GM18505 (cell line): ENCODE measurements at regions not wholly inside any gene's neighbourhood (a gene's known extent, or its start where the extent isn't known, plus 50 kb on each side); places are given as distances from the start of the nearest gene placed in this dataset.
"Not testable (repeated sequence)": the region's sequence is repeated elsewhere in the genome, so short reads cannot be mapped to it uniquely, and the experiment has no call there.

Experiments
- ATAC-seq: cut with Tn5 transposase; IDR thresholded peaks from one replicate; pipeline ENCODE4 v1.9.1; 2021; ENCODE audit not compliant: unreplicated experiment
- POLR2A ChIP-seq: IDR thresholded peaks from 4 replicates; pipeline ENCODE4 v1.6.1; 2011; ENCODE audit warnings: borderline replicate concordance; ENCODE audit not compliant: insufficient read depth, insufficient read length; ENCODE audit errors: extremely low read depth

GRCh38 chr9:30913331-30913730, 1471.1 kb upstream of the ACO1 start:
- ATAC-seq: no peak
- TF ChIP-seq POLR2A: no peak

GRCh38 chr9:30915451-30915850, 1469.0 kb upstream of the ACO1 start:
- no peak for ATAC-seq
- no peak for TF ChIP-seq POLR2A

GRCh38 chr9:30925126-30925525, 1459.3 kb upstream of the ACO1 start:
- ATAC-seq: no peak

GRCh38 chr9:30925635-30926034, 1458.8 kb upstream of the ACO1 start:
- ATAC-seq: no peak
- no peak for TF ChIP-seq POLR2A

More at GRCh38 chr9:30925126-30925525, 1459.3 kb upstream of the ACO1 start:
- no peak for TF ChIP-seq POLR2A

- no peak for TF ChIP-seq POLR2A
- no peak for ATAC-seq
Measured at GRCh38 chr9:30928045-30928444, 1456.4 kb upstream of the ACO1 start.

- no peak for ATAC-seq
- TF ChIP-seq POLR2A: no peak
Measured at GRCh38 chr9:30932226-30932625, 1452.2 kb upstream of the ACO1 start.

- no peak for ATAC-seq
- TF ChIP-seq POLR2A: no peak
Measured at GRCh38 chr9:30935730-30936129, 1448.7 kb upstream of the ACO1 start.

GRCh38 chr9:30937106-30937505, 1447.3 kb upstream of the ACO1 start:
- no peak for TF ChIP-seq POLR2A
- ATAC-seq: no peak

- ATAC-seq: not testable (repeated sequence)
Measured at GRCh38 chr9:30942852-30943251, 1441.6 kb upstream of the ACO1 start.

GRCh38 chr9:30943446-30944224, 1440.8 kb upstream of the ACO1 start:
- ATAC-seq: no peak
- no peak for TF ChIP-seq POLR2A

- TF ChIP-seq POLR2A: no peak
- no peak for ATAC-seq
Measured at GRCh38 chr9:30944225-30944569, 1440.2 kb upstream of the ACO1 start.

- TF ChIP-seq POLR2A: no peak
- ATAC-seq: no peak
Measured at GRCh38 chr9:30944741-30945280, 1439.6 kb upstream of the ACO1 start.

GRCh38 chr9:30964332-30964731, 1420.1 kb upstream of the ACO1 start:
- TF ChIP-seq POLR2A: no peak
- ATAC-seq: no peak

- ATAC-seq: no peak
- no peak for TF ChIP-seq POLR2A
Measured at GRCh38 chr9:30967476-30967875, 1417.0 kb upstream of the ACO1 start.
